Right atrium auricular region (tissue), 2 donors: ENCODE measurements at regions not wholly inside any gene's neighbourhood (a gene's known extent, or its start where the extent isn't known, plus 50 kb on each side); places are given as distances from the start of the nearest gene placed in this dataset.

Experiments used
- DNase-seq: peaks from one replicate; pipeline ENCODE4 v3.0.0-alpha.2; 2019; ENCODE audit warnings: low spot score
- H3K27ac ChIP-seq, 2 donors: fragments of 200-600 bp; sonication (generic); 1 replicate in 1 of 2; 2 replicates in 1 of 2; pipeline ENCODE4 v1.5.1; 2016 to 2019
- H3K27me3 ChIP-seq, 2 donors: fragments of 200-600 bp; sonication (generic); one replicate each; pipeline versions ENCODE4 v1.5.1 to v1.6.0; 2017 to 2019
- H3K36me3 ChIP-seq: fragments of 200-600 bp; sonication (generic); one replicate; pipeline ENCODE4 v1.5.1; 2016
- H3K4me1 ChIP-seq, 2 donors: fragments of 200-600 bp; sonication (generic); one replicate each; pipeline versions ENCODE4 v1.5.1 to v1.6.0; 2017 to 2019
- H3K4me3 ChIP-seq, 2 donors: fragments of 200-600 bp; sonication (generic); 1 replicate in 1 of 2; 2 replicates in 1 of 2; pipeline ENCODE4 v1.5.1; 2017 to 2019; ENCODE audit warnings: mild to moderate bottlenecking in 1 of 2, moderate library complexity in 1 of 2
- H3K9me3 ChIP-seq, 2 donors: fragments of 200-600 bp; sonication (generic); one replicate each; pipeline ENCODE4 v1.5.1; 2019
- TF ChIP-seq, protein P1 (sequence below), 2 donors: fragments of 200-600 bp; sonication (generic); IDR thresholded peaks; one replicate each; pipeline ENCODE4 v1.5.1; 2019; ENCODE audit warnings: antibody characterized with exemption in 2 of 2

GRCh38 chr1:87715052-87715451, 386.4 kb downstream of the LMO4 start:
- H3K4me3 ChIP-seq: no peak overlapping the region
- no peaks in the 10 kb centered on the region for H3K9me3 ChIP-seq
- no peaks in the 10 kb centered on the region for H3K36me3 ChIP-seq
- H3K4me1 ChIP-seq: no peaks in the 10 kb centered on the region
- no peak overlapping the region for H3K27ac ChIP-seq
- TF ChIP-seq, protein P1, sequence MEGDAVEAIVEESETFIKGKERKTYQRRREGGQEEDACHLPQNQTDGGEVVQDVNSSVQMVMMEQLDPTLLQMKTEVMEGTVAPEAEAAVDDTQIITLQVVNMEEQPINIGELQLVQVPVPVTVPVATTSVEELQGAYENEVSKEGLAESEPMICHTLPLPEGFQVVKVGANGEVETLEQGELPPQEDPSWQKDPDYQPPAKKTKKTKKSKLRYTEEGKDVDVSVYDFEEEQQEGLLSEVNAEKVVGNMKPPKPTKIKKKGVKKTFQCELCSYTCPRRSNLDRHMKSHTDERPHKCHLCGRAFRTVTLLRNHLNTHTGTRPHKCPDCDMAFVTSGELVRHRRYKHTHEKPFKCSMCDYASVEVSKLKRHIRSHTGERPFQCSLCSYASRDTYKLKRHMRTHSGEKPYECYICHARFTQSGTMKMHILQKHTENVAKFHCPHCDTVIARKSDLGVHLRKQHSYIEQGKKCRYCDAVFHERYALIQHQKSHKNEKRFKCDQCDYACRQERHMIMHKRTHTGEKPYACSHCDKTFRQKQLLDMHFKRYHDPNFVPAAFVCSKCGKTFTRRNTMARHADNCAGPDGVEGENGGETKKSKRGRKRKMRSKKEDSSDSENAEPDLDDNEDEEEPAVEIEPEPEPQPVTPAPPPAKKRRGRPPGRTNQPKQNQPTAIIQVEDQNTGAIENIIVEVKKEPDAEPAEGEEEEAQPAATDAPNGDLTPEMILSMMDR (IDR thresholded peaks at IDR 0.05): no peak
- H3K27me3 ChIP-seq: no peaks in the 10 kb centered on the region
- no peak for DNase-seq

- DNase-seq: no peak
- TF ChIP-seq, protein P1 (IDR thresholded peaks at IDR 0.05): no peak
- Histone ChIP-seq H3K9me3 (no peaks in the 10 kb centered on the region), H3K4me1 (no peaks in the 10 kb centered on the region), H3K4me3 (no peak overlapping the region), H3K27ac (no peak overlapping the region), H3K36me3 (no peaks in the 10 kb centered on the region), H3K27me3 (no peaks in the 10 kb centered on the region)
Measured at GRCh38 chr1:87715471-87715870, 386.8 kb downstream of the LMO4 start.

- no peaks in the 10 kb centered on the region for H3K9me3 ChIP-seq
- H3K4me3 ChIP-seq: no peak overlapping the region
- H3K27me3 ChIP-seq: no peaks in the 10 kb centered on the region
- DNase-seq: no peak
- H3K27ac ChIP-seq: no peak overlapping the region
- no peaks in the 10 kb centered on the region for H3K36me3 ChIP-seq
- H3K4me1 ChIP-seq: no peaks in the 10 kb centered on the region
- TF ChIP-seq, protein P1 (IDR thresholded peaks at IDR 0.05): no peak
Measured at GRCh38 chr1:87717157-87717670, 388.5 kb downstream of the LMO4 start.

DNA sequence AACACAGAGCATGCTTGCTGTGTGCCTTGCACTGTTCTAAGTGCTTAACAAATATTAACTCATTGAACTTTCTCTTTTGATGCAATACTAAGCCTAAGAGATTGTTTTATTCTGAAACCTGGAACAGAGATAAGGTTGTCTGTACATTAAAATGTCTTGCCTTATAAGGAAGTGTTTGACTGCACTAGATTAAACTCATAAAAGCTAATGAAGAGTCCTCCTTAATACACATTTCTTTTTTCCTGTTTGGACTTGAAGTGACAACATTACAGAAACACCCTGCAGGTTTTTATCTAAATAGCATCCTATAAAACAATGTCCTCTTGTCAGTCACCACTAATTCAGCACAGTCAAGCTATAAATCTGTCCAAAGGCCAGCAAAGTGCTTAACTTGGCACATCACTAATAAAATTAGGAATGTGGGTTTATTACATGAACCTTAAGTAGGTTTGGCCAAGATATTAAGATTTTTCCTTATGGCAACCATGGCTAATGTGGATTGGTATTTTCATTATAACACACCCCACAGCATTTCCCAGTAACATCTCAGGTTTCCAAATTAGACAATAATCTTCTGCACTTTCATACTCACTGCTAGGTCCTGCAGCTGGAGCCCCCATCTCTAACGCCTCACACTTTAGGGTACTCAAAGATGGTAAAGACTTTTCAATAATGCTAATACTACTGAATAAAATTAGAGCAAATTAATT, 389.7 kb downstream of the LMO4 start:
- Histone ChIP-seq H3K4me3 (no peak overlapping the region), H3K27me3 (no peaks in the 10 kb centered on the region), H3K9me3 (no peaks in the 10 kb centered on the region), H3K4me1 (no peaks in the 10 kb centered on the region), H3K27ac (no peak overlapping the region), H3K36me3 (no peaks in the 10 kb centered on the region)
- TF ChIP-seq, protein P1 (IDR thresholded peaks at IDR 0.05): no peak
- DNase-seq: no peak

GRCh38 chr1:87719658-87720057, 391.0 kb downstream of the LMO4 start:
- no peak overlapping the region for H3K27ac ChIP-seq
- TF ChIP-seq, protein P1 (IDR thresholded peaks at IDR 0.05): no peak
- DNase-seq: no peak
- H3K4me1 ChIP-seq: no peaks in the 10 kb centered on the region
- no peak overlapping the region for H3K4me3 ChIP-seq
- H3K36me3 ChIP-seq: no peaks in the 10 kb centered on the region
- no peaks in the 10 kb centered on the region for H3K27me3 ChIP-seq
- H3K9me3 ChIP-seq: no peaks in the 10 kb centered on the region

- H3K4me3 ChIP-seq: no peak overlapping the region
- no peaks in the 10 kb centered on the region for H3K27me3 ChIP-seq
- H3K4me1 ChIP-seq: no peaks in the 10 kb centered on the region
- H3K9me3 ChIP-seq: no peaks in the 10 kb centered on the region
- TF ChIP-seq, protein P1 (IDR thresholded peaks at IDR 0.05): no peak
- H3K27ac ChIP-seq: no peak overlapping the region
- DNase-seq: no peak
- no peaks in the 10 kb centered on the region for H3K36me3 ChIP-seq
Measured at GRCh38 chr1:87720561-87720960, 391.9 kb downstream of the LMO4 start.
